OCI-LY1 (cell line): ENCODE measurements at regions not wholly inside any gene's neighbourhood (a gene's known extent, or its start where the extent isn't known, plus 50 kb on each side); places are given as distances from the start of the nearest gene placed in this dataset.

Experiments used
- EZH2 ChIP-seq: fragments of 200-600 bp; sonication (generic), shearing (Covaris generic); IDR thresholded peaks from 2 replicates; pipeline ENCODE4 v1.8.0; 2017; ENCODE audit warnings: borderline replicate concordance, mixed run types, mild to moderate bottlenecking, antibody characterized with exemption, low read length, moderate library complexity, mixed read lengths
- TF ChIP-seq, protein P1 (sequence below): fragments of 200-600 bp; sonication (generic), shearing (Covaris generic); IDR thresholded peaks from 2 replicates; pipeline ENCODE4 v1.5.1; 2017; ENCODE audit warnings: mild to moderate bottlenecking, antibody characterized with exemption, low read length, moderate library complexity, mixed read lengths

DNA sequence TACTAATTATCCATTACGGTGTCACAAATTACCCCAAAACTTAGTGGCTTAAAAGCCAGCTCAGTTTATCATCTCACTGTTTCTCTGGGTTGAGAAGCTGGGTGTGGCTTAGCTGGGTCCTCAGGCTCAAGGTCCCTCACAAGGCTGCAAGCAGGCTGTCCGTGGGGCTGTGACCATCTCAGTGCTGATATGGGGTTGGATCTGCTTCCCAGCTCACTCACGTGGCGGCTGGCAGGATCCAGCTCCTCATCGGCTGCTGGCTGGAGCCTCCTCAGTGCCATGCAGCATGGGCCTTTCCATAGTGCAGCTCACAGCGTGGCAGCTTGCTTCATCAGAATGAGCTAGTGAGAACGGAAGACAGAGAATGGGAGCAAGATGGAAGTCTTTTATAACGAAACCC is 128.5 kb upstream of the CPEB4 start:
- TF ChIP-seq, protein P1, sequence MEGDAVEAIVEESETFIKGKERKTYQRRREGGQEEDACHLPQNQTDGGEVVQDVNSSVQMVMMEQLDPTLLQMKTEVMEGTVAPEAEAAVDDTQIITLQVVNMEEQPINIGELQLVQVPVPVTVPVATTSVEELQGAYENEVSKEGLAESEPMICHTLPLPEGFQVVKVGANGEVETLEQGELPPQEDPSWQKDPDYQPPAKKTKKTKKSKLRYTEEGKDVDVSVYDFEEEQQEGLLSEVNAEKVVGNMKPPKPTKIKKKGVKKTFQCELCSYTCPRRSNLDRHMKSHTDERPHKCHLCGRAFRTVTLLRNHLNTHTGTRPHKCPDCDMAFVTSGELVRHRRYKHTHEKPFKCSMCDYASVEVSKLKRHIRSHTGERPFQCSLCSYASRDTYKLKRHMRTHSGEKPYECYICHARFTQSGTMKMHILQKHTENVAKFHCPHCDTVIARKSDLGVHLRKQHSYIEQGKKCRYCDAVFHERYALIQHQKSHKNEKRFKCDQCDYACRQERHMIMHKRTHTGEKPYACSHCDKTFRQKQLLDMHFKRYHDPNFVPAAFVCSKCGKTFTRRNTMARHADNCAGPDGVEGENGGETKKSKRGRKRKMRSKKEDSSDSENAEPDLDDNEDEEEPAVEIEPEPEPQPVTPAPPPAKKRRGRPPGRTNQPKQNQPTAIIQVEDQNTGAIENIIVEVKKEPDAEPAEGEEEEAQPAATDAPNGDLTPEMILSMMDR, result no peak
- TF ChIP-seq EZH2, result no peak
